HG03025 (cell line): ENCODE measurements at regions not wholly inside any gene's neighbourhood (a gene's known extent, or its start where the extent isn't known, plus 50 kb on each side); places are given as distances from the start of the nearest gene placed in this dataset.
"Not testable (repeated sequence)": the region's sequence is repeated elsewhere in the genome, so short reads cannot be mapped to it uniquely, and the experiment has no call there.

Source experiments
- ATAC-seq: cut with Tn5 transposase; IDR thresholded peaks from one replicate; pipeline ENCODE4 v1.9.1; 2021; ENCODE audit warnings: mild to moderate bottlenecking, moderate library complexity; ENCODE audit not compliant: unreplicated experiment, low FRiP score

GRCh38 chr2:65602603-65603235, 170.3 kb upstream of the SPRED2 start:
- no peak for ATAC-seq

GRCh38 chr2:65600871-65601270, 168.5 kb upstream of the SPRED2 start:
- ATAC-seq, result not testable (repeated sequence)

GRCh38 chr2:65600351-65600750, 168.0 kb upstream of the SPRED2 start:
- ATAC-seq, result not testable (repeated sequence)

GRCh38 chr2:65599693-65600092, 167.3 kb upstream of the SPRED2 start:
- ATAC-seq, result no peak

GRCh38 chr2:65598996-65599395, 166.6 kb upstream of the SPRED2 start:
- no peak for ATAC-seq

- no peak for ATAC-seq
These were observed 165.9 kb upstream of the SPRED2 start for GRCh38 chr2:65598264-65598663.

GRCh38 chr2:65595630-65596029, 163.2 kb upstream of the SPRED2 start:
- ATAC-seq, result no peak

- ATAC-seq, result no peak
These were observed 161.8 kb upstream of the SPRED2 start for GRCh38 chr2:65594150-65594549.

- no peak for ATAC-seq
These were observed 157.3 kb upstream of the SPRED2 start for GRCh38 chr2:65589667-65590066.

- ATAC-seq, result no peak
These were observed 155.4 kb upstream of the SPRED2 start for GRCh38 chr2:65587779-65588178.

GRCh38 chr2:65586516-65586915, 154.1 kb upstream of the SPRED2 start:
- no peak for ATAC-seq

- ATAC-seq, result no peak
These were observed 150.7 kb upstream of the SPRED2 start for GRCh38 chr2:65583061-65583460.

- no peak for ATAC-seq
These were observed 150.0 kb upstream of the SPRED2 start for GRCh38 chr2:65582364-65582763.

- no peak for ATAC-seq
These were observed 148.4 kb upstream of the SPRED2 start for GRCh38 chr2:65580824-65581223.

- ATAC-seq, result no peak
These were observed 147.3 kb upstream of the SPRED2 start for GRCh38 chr2:65579506-65580235.

- ATAC-seq, result no peak
These were observed 145.3 kb upstream of the SPRED2 start for GRCh38 chr2:65577654-65578053.

GRCh38 chr2:65576861-65577601, 144.6 kb upstream of the SPRED2 start:
- no peak for ATAC-seq

- no peak for ATAC-seq
These were observed 143.9 kb upstream of the SPRED2 start for GRCh38 chr2:65576278-65576677.

- ATAC-seq, result no peak
These were observed 142.6 kb upstream of the SPRED2 start for GRCh38 chr2:65574993-65575392.

- ATAC-seq, result not testable (repeated sequence)
These were observed 136.4 kb upstream of the SPRED2 start for GRCh38 chr2:65568656-65569440.

- no peak for ATAC-seq
These were observed 134.2 kb upstream of the SPRED2 start for GRCh38 chr2:65566617-65567016.
